ENCODE measurements at regions not wholly inside any gene's neighbourhood (a gene's known extent, or its start where the extent isn't known, plus 50 kb on each side); places are given as distances from the start of the nearest gene placed in this dataset.
A peak's percentile ranks its signal among the peaks of the same experiment; 100 is the strongest.

DNA sequence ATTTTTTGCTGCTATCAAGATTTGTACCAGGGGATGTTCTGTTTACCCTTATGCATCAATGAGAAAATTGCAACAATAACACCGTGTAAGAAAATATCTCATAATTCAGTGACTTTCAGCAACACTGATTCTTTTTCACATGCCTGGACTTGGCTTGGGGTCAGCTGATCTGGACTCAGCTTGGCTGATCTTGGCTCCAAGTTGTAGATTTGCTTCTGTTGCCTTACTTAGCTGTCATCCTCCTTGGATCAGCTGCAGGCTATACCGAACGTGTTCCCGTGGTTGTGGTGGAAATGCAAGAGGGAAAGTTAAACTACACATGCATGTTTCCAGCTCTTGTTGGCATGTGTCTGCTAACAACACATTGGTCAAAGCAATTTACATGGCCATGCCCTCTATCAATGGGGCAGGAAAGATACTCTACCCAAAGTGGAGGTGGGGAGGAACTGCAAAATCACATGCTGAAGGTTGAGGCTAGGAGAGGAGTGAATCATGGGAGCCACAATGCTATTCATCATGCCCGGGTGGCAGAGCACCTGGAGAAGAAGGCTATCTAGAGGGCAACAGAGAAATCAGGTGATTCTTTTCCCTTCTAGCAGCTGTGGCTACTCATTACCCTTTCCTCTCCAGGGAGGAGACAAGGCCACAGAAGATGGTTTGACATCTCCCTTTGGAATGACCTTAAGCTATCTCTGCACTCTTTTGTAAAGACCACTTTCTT, 1276.3 kb upstream of the AUTS2 start:
- H3K4me1 ChIP-seq: peaks cover 28 to 45% of the 10 kb centered on the region in 2 donors
- H3K27ac ChIP-seq: peak overlapping the region; percentile 86 to 96 (median 88)
- no peaks in the 10 kb centered on the region for H3K9me3 ChIP-seq
- no peak overlapping the region for H3K4me3 ChIP-seq
- TF ChIP-seq, protein P1, sequence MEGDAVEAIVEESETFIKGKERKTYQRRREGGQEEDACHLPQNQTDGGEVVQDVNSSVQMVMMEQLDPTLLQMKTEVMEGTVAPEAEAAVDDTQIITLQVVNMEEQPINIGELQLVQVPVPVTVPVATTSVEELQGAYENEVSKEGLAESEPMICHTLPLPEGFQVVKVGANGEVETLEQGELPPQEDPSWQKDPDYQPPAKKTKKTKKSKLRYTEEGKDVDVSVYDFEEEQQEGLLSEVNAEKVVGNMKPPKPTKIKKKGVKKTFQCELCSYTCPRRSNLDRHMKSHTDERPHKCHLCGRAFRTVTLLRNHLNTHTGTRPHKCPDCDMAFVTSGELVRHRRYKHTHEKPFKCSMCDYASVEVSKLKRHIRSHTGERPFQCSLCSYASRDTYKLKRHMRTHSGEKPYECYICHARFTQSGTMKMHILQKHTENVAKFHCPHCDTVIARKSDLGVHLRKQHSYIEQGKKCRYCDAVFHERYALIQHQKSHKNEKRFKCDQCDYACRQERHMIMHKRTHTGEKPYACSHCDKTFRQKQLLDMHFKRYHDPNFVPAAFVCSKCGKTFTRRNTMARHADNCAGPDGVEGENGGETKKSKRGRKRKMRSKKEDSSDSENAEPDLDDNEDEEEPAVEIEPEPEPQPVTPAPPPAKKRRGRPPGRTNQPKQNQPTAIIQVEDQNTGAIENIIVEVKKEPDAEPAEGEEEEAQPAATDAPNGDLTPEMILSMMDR (IDR thresholded peaks at IDR 0.05 in 4 of 5, conservative IDR thresholded peaks at IDR 0.05 in 1 of 5): no peak
- no peak for TF ChIP-seq POLR2A (IDR thresholded peaks at IDR 0.05)
- in situ Hi-C loops (cut with MboI; ENCODE audit: low sequenced_read_pairs in 4 of 4) (no loop called here), intact Hi-C loops (cut with DNase I; ENCODE audit: low total_unique reads) (no loop called here)
- H3K36me3 ChIP-seq: no peaks in the 10 kb centered on the region
- H3K27me3 ChIP-seq: no peaks in the 10 kb centered on the region
- peak; percentile 62 to 75 for ATAC-seq
- peak; percentile 45 to 55 for DNase-seq

DNA sequence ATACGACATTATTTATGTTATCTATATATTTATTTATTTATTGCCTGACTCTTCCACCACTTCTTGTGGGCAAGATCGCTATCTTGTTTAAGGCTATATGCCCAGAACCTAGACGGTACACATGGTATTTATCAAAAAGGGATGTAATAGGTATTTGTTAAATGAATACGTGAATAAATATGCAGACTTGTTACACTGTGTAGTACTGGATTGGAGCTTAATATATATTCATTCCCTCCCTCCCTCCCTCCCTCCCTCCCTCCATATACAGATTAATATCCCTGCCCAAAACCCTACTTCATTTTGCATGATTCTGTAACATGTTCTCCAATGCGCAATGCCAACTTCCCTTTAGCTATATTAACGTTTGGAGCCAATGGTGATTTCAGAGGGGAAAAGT, 1273.7 kb upstream of the AUTS2 start:
- Histone ChIP-seq H3K4me3 (no peak overlapping the region), H3K27me3 (no peaks in the 10 kb centered on the region), H3K27ac (no peak overlapping the region), H3K9me3 (no peaks in the 10 kb centered on the region), H3K4me1 (peaks cover 26 to 33% of the 10 kb centered on the region in 2 donors), H3K36me3 (no peaks in the 10 kb centered on the region)
- in situ Hi-C loops (cut with MboI; ENCODE audit: low sequenced_read_pairs in 4 of 4) (no loop called here), intact Hi-C loops (cut with DNase I; ENCODE audit: low total_unique reads) (no loop called here)
- TF ChIP-seq, protein P1 (IDR thresholded peaks at IDR 0.05 in 4 of 5, conservative IDR thresholded peaks at IDR 0.05 in 1 of 5): no peak
- no peak for TF ChIP-seq POLR2A (IDR thresholded peaks at IDR 0.05)
- ATAC-seq (no peak), DNase-seq (no peak)

- no peak overlapping the region for H3K4me3 ChIP-seq
- TF ChIP-seq POLR2A (IDR thresholded peaks at IDR 0.05): no peak
- TF ChIP-seq, protein P1 (IDR thresholded peaks at IDR 0.05 in 4 of 5, conservative IDR thresholded peaks at IDR 0.05 in 1 of 5): no peak
- no peaks in the 10 kb centered on the region for H3K27me3 ChIP-seq
- peaks cover 0 to 11% (median 0%) of the 10 kb centered on the region in 3 donors for H3K9me3 ChIP-seq
- DNase-seq: no peak
- in situ Hi-C loops (cut with MboI; ENCODE audit: low sequenced_read_pairs in 4 of 4): no loop called here
- peaks cover 16 to 17% of the 10 kb centered on the region in 2 donors for H3K4me1 ChIP-seq
- intact Hi-C loops (cut with DNase I; ENCODE audit: low total_unique reads): no loop called here
- H3K36me3 ChIP-seq: no peaks in the 10 kb centered on the region
- peak; percentile 3 to 20 for ATAC-seq
- H3K27ac ChIP-seq: peak overlapping the region; percentile 74 to 90 (median 80)
Measured at GRCh38 chr7:68334216-68334615, 1264.1 kb upstream of the AUTS2 start.

DNA sequence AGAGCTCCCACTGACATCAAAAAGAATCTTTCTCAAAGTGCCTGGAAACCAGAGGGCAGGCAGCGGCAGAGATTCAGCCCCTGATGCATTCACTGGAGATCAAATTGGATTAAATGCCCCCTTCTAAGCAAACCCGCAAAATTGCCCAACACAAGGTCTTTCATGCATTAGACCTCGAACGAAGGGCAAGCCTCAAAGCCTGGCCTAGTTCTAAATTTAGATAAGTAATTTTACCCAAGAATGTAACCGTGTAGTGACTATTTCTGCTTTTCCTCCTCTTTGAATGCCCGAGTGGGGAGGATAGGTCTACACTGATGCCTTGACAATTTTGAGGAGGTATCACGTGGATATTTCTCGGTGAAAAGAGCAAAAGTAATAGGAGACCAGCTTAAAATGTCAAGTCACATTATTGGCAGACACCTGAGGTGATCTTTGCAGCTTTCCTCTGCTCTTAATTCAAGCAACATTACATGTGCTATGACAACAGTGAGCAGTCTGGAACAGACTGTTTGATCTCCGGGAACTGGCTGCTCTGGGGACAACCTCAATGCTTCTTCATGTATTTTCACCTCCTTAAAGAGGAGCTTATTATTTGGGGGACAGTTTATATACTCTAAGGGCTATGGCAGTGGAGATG, 1263.5 kb upstream of the AUTS2 start:
- TF ChIP-seq, protein P1 (IDR thresholded peaks at IDR 0.05 in 4 of 5, conservative IDR thresholded peaks at IDR 0.05 in 1 of 5): no peak
- TF ChIP-seq POLR2A (IDR thresholded peaks at IDR 0.05): no peak
- intact Hi-C loops (cut with DNase I; ENCODE audit: low total_unique reads): no loop called here

More for the DNA sequence above, 1263.5 kb upstream of the AUTS2 start:
- no peaks in the 10 kb centered on the region for H3K36me3 ChIP-seq
- DNase-seq (peak; percentile 36 to 48), ATAC-seq (peak; percentile 97 to 98)
- H3K9me3 ChIP-seq: peaks cover 0 to 11% (median 0%) of the 10 kb centered on the region in 3 donors
- no peaks in the 10 kb centered on the region for H3K27me3 ChIP-seq
- peak overlapping the region; percentile 74 to 90 (median 80) for H3K27ac ChIP-seq
- H3K4me3 ChIP-seq: peak overlapping the region in 2 of 4 donors; percentile 7 to 20
- in situ Hi-C loops (cut with MboI; ENCODE audit: low sequenced_read_pairs in 4 of 4): no loop called here
- peaks cover 16 to 17% of the 10 kb centered on the region in 2 donors for H3K4me1 ChIP-seq

All from gastrocnemius medialis (tissue), 4 donors.